ENCODE measurements at regions not wholly inside any gene's neighbourhood (a gene's known extent, or its start where the extent isn't known, plus 50 kb on each side); places are given as distances from the start of the nearest gene placed in this dataset.

GRCh38 chr2:56754066-56754615, 570.4 kb downstream of the CCDC85A start:
- TF ChIP-seq CTCF (conservative IDR thresholded peaks at IDR 0.05; ENCODE audit: low read length) (no peak), EZH2phosphoT487 (IDR thresholded peaks at IDR 0.05; ENCODE audit: borderline replicate concordance) (no peak)
